Activated naive CD4-positive, alpha-beta T cell treated with anti-CD3 and anti-CD28 coated beads, Interleukin-2, amount 50 U/mL, for 24 hours (primary cell): ENCODE measurements at regions not wholly inside any gene's neighbourhood (a gene's known extent, or its start where the extent isn't known, plus 50 kb on each side); places are given as distances from the start of the nearest gene placed in this dataset.

ENCODE experiments used
- H3K27ac Mint-ChIP-seq: one replicate; pipeline ENCODE4 v1.8.0; 2021; ENCODE audit warnings: mild to moderate bottlenecking, mixed read lengths
- H3K27me3 Mint-ChIP-seq: one replicate; pipeline ENCODE4 v1.8.0; 2021; ENCODE audit warnings: mixed read lengths
- H3K36me3 Mint-ChIP-seq: one replicate; pipeline ENCODE4 v1.8.0; 2021; ENCODE audit warnings: mixed read lengths
- H3K4me1 Mint-ChIP-seq: one replicate; pipeline ENCODE4 v1.8.0; 2021; ENCODE audit warnings: mixed read lengths
- H3K4me3 Mint-ChIP-seq: one replicate; pipeline ENCODE4 v1.8.0; 2021; ENCODE audit warnings: mild to moderate bottlenecking, mixed read lengths
- H3K9me3 Mint-ChIP-seq: one replicate; pipeline ENCODE4 v1.8.0; 2021; ENCODE audit warnings: mixed read lengths

GRCh38 chr2:160956243-160956802, 203.9 kb upstream of the TANK start:
- Mint-ChIP-seq H3K4me1 (no peaks in the 10 kb centered on the region), H3K9me3 (no peaks in the 10 kb centered on the region), H3K4me3 (no peak overlapping the region), H3K27ac (no peak overlapping the region), H3K36me3 (no peaks in the 10 kb centered on the region), H3K27me3 (no peaks in the 10 kb centered on the region)

GRCh38 chr2:160963957-160964356, 196.3 kb upstream of the TANK start:
- Mint-ChIP-seq H3K36me3 (no peaks in the 10 kb centered on the region), H3K27me3 (peaks cover 1% of the 10 kb centered on the region), H3K9me3 (no peaks in the 10 kb centered on the region), H3K4me3 (no peak overlapping the region), H3K4me1 (no peaks in the 10 kb centered on the region), H3K27ac (no peak overlapping the region)

- no peak overlapping the region for H3K27ac Mint-ChIP-seq
- no peaks in the 10 kb centered on the region for H3K4me1 Mint-ChIP-seq
- no peaks in the 10 kb centered on the region for H3K36me3 Mint-ChIP-seq
- H3K9me3 Mint-ChIP-seq, result no peaks in the 10 kb centered on the region
- H3K27me3 Mint-ChIP-seq, result peaks cover 1% of the 10 kb centered on the region
- no peak overlapping the region for H3K4me3 Mint-ChIP-seq
These were observed 192.7 kb upstream of the TANK start for GRCh38 chr2:160967523-160967922.

GRCh38 chr2:160968183-160968582, 192.0 kb upstream of the TANK start:
- Mint-ChIP-seq H3K27me3 (peaks cover 1% of the 10 kb centered on the region), H3K27ac (no peak overlapping the region), H3K4me1 (no peaks in the 10 kb centered on the region), H3K9me3 (no peaks in the 10 kb centered on the region), H3K4me3 (no peak overlapping the region), H3K36me3 (no peaks in the 10 kb centered on the region)

- Mint-ChIP-seq H3K36me3 (no peaks in the 10 kb centered on the region), H3K4me1 (no peaks in the 10 kb centered on the region), H3K27ac (no peak overlapping the region), H3K27me3 (no peaks in the 10 kb centered on the region), H3K9me3 (no peaks in the 10 kb centered on the region), H3K4me3 (no peak overlapping the region)
These were observed 189.9 kb upstream of the TANK start for GRCh38 chr2:160970052-160970965.

- Mint-ChIP-seq H3K4me3 (no peak overlapping the region), H3K27me3 (no peaks in the 10 kb centered on the region), H3K27ac (no peak overlapping the region), H3K36me3 (no peaks in the 10 kb centered on the region), H3K4me1 (no peaks in the 10 kb centered on the region), H3K9me3 (no peaks in the 10 kb centered on the region)
These were observed 186.2 kb upstream of the TANK start for GRCh38 chr2:160973991-160974390.

- Mint-ChIP-seq H3K4me3 (no peak overlapping the region), H3K4me1 (no peaks in the 10 kb centered on the region), H3K27ac (no peak overlapping the region), H3K36me3 (no peaks in the 10 kb centered on the region), H3K27me3 (no peaks in the 10 kb centered on the region), H3K9me3 (no peaks in the 10 kb centered on the region)
These were observed 185.4 kb upstream of the TANK start for GRCh38 chr2:160974803-160975202.

GRCh38 chr2:160976797-160977196, 183.4 kb upstream of the TANK start:
- H3K27me3 Mint-ChIP-seq, result no peaks in the 10 kb centered on the region
- H3K9me3 Mint-ChIP-seq, result no peaks in the 10 kb centered on the region
- H3K36me3 Mint-ChIP-seq, result peaks cover 2% of the 10 kb centered on the region
- H3K27ac Mint-ChIP-seq, result no peak overlapping the region
- no peaks in the 10 kb centered on the region for H3K4me1 Mint-ChIP-seq
- H3K4me3 Mint-ChIP-seq, result no peak overlapping the region

- Mint-ChIP-seq H3K27me3 (no peaks in the 10 kb centered on the region), H3K4me1 (no peaks in the 10 kb centered on the region), H3K36me3 (peaks cover 2% of the 10 kb centered on the region), H3K27ac (no peak overlapping the region), H3K9me3 (no peaks in the 10 kb centered on the region), H3K4me3 (no peak overlapping the region)
These were observed 182.9 kb upstream of the TANK start for GRCh38 chr2:160977376-160977775.

- peaks cover 2% of the 10 kb centered on the region for H3K36me3 Mint-ChIP-seq
- H3K4me1 Mint-ChIP-seq, result no peaks in the 10 kb centered on the region
- H3K27ac Mint-ChIP-seq, result no peak overlapping the region
- H3K9me3 Mint-ChIP-seq, result no peaks in the 10 kb centered on the region
- no peak overlapping the region for H3K4me3 Mint-ChIP-seq
- H3K27me3 Mint-ChIP-seq, result no peaks in the 10 kb centered on the region
These were observed 182.4 kb upstream of the TANK start for GRCh38 chr2:160977854-160978253.

- Mint-ChIP-seq H3K27me3 (no peaks in the 10 kb centered on the region), H3K27ac (no peak overlapping the region), H3K4me3 (no peak overlapping the region), H3K4me1 (no peaks in the 10 kb centered on the region), H3K36me3 (peaks cover 4% of the 10 kb centered on the region), H3K9me3 (no peaks in the 10 kb centered on the region)
These were observed 175.7 kb upstream of the TANK start for GRCh38 chr2:160984426-160985077.

GRCh38 chr2:160989778-160990177, 170.4 kb upstream of the TANK start:
- peaks cover 2% of the 10 kb centered on the region for H3K36me3 Mint-ChIP-seq
- no peaks in the 10 kb centered on the region for H3K9me3 Mint-ChIP-seq
- H3K4me1 Mint-ChIP-seq, result peaks cover 13% of the 10 kb centered on the region
- H3K4me3 Mint-ChIP-seq, result no peak overlapping the region
- peak overlapping the region; percentile 41 for H3K27ac Mint-ChIP-seq
- no peaks in the 10 kb centered on the region for H3K27me3 Mint-ChIP-seq

- peaks cover 13% of the 10 kb centered on the region for H3K4me1 Mint-ChIP-seq
- H3K4me3 Mint-ChIP-seq, result no peak overlapping the region
- no peak overlapping the region for H3K27ac Mint-ChIP-seq
- no peaks in the 10 kb centered on the region for H3K27me3 Mint-ChIP-seq
- no peaks in the 10 kb centered on the region for H3K36me3 Mint-ChIP-seq
- no peaks in the 10 kb centered on the region for H3K9me3 Mint-ChIP-seq
These were observed 166.6 kb upstream of the TANK start for GRCh38 chr2:160993654-160994061.

GRCh38 chr2:160994141-160995002, 165.9 kb upstream of the TANK start:
- Mint-ChIP-seq H3K9me3 (no peaks in the 10 kb centered on the region), H3K4me1 (peaks cover 13% of the 10 kb centered on the region), H3K27ac (no peak overlapping the region), H3K4me3 (no peak overlapping the region), H3K27me3 (no peaks in the 10 kb centered on the region), H3K36me3 (no peaks in the 10 kb centered on the region)

- Mint-ChIP-seq H3K27me3 (no peaks in the 10 kb centered on the region), H3K4me3 (no peak overlapping the region), H3K4me1 (peaks cover 13% of the 10 kb centered on the region), H3K9me3 (no peaks in the 10 kb centered on the region), H3K36me3 (no peaks in the 10 kb centered on the region), H3K27ac (no peak overlapping the region)
These were observed 163.6 kb upstream of the TANK start for GRCh38 chr2:160996584-160996983.
